ENCODE measurements at regions not wholly inside any gene's neighbourhood (a gene's known extent, or its start where the extent isn't known, plus 50 kb on each side); places are given as distances from the start of the nearest gene placed in this dataset.
A peak's percentile ranks its signal among the peaks of the same experiment; 100 is the strongest.

DNA sequence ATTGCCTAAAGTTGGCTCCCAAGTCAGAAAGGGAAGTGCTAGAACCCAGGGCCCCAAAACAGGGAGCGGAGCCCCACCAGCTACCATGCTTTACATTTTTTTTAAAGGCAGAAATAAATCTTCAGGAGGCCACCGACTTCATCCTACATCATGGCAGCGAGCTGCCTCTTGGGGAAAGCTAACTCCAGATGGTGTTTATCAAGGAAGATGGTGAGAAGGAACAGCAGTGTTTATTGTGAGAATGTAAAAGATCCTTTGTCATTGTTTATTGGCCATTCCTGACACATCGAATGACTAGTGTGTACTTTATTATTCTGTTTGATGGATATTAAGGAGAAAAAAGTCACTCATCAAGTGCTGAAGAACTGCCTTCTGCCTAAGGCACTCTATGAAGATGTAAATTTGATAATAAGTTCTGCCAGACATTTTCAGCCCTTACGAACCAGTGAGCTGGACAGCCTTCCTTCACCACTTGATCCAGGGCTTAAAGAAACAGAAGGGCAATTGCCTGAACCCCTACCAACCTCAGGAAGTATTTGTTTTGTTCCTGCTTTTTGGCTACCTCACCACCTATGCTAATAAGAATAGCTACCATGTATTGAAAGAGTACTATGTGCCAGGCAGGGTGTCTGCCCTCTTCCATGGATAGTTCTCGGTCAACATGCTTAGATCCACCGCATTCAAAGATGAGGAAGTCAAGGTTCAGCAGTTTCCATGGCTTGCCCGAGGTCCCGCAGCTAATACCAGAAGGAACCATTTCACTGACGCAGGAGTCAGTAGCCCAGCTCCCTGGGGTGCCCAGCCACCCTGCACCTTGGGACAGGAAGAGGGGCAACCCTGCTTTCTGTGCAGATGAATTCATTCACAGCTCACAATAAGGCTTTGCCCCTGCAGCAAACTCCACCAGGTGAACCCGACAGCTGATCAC, 194.7 kb upstream of the RREB1 start:
- Histone ChIP-seq H3K4me3 (ENCODE audit: low read length) (no peak overlapping the region), H3K27me3 (ENCODE audit: insufficient read depth, low read length) (no peaks in the 10 kb centered on the region), H3K9me3 (ENCODE audit: low read depth, low read length) (no peaks in the 10 kb centered on the region), H3K4me1 (ENCODE audit: insufficient read depth, low read length) (peaks cover 29% of the 10 kb centered on the region)

GRCh38 chr6:6915219-6915618, 192.5 kb upstream of the RREB1 start:
- Histone ChIP-seq H3K9me3 (ENCODE audit: low read depth, low read length) (no peaks in the 10 kb centered on the region), H3K4me1 (ENCODE audit: insufficient read depth, low read length) (peaks cover 35% of the 10 kb centered on the region), H3K27me3 (ENCODE audit: insufficient read depth, low read length) (no peaks in the 10 kb centered on the region), H3K4me3 (ENCODE audit: low read length) (peak overlapping the region; percentile 17)

DNA sequence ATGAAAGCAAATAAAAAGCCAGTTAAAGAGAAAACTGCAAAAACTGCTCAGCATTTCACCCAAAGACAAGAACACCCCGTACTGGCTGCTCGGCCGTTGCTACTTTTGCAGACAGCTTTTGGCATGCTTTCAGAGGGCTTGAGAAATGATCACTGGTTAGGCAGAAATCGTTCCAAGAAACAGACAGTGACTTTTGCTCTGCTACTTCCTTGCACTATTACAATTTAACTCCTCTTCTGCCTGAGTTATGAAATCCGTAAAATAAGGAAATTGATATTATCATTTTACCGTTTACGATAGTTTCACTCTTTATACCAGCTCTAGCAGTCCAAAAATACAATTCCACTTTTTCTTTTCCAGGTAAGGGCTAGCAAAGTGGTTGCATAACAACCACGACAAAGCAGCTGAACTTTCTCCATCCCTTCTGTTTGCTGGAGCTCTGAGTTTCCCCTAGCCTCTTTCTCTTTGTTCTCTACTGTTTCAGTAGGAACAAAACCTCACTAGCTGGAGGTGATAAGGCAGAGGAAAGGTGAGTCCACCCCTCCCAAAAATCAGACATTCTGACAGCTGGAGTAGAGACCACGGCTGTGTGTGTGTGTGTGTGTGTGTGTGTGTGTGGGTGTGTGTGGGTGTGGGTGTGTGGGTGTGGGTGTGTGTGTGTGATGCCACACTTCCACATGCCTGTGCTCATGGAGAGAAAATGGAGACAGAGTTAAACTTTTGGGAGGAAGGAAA, 191.8 kb upstream of the RREB1 start:
- Histone ChIP-seq H3K27me3 (ENCODE audit: insufficient read depth, low read length) (no peaks in the 10 kb centered on the region), H3K4me1 (ENCODE audit: insufficient read depth, low read length) (peaks cover 35% of the 10 kb centered on the region), H3K4me3 (ENCODE audit: low read length) (peak overlapping the region; percentile 17), H3K9me3 (ENCODE audit: low read depth, low read length) (no peaks in the 10 kb centered on the region)

GRCh38 chr6:6916598-6916997, 191.2 kb upstream of the RREB1 start:
- H3K4me1 ChIP-seq (ENCODE audit: insufficient read depth, low read length): peaks cover 35% of the 10 kb centered on the region
- no peaks in the 10 kb centered on the region for H3K9me3 ChIP-seq (ENCODE audit: low read depth, low read length)
- no peak overlapping the region for H3K4me3 ChIP-seq (ENCODE audit: low read length)
- no peaks in the 10 kb centered on the region for H3K27me3 ChIP-seq (ENCODE audit: insufficient read depth, low read length)

- Histone ChIP-seq H3K9me3 (ENCODE audit: low read depth, low read length) (no peaks in the 10 kb centered on the region), H3K4me1 (ENCODE audit: insufficient read depth, low read length) (peaks cover 26% of the 10 kb centered on the region), H3K27me3 (ENCODE audit: insufficient read depth, low read length) (no peaks in the 10 kb centered on the region), H3K4me3 (ENCODE audit: low read length) (no peak overlapping the region)
Observed at GRCh38 chr6:6918216-6918983, 189.4 kb upstream of the RREB1 start.

GRCh38 chr6:6919173-6919572, 188.6 kb upstream of the RREB1 start:
- peaks cover 26% of the 10 kb centered on the region for H3K4me1 ChIP-seq (ENCODE audit: insufficient read depth, low read length)
- no peaks in the 10 kb centered on the region for H3K27me3 ChIP-seq (ENCODE audit: insufficient read depth, low read length)
- H3K9me3 ChIP-seq (ENCODE audit: low read depth, low read length): no peaks in the 10 kb centered on the region
- no peak overlapping the region for H3K4me3 ChIP-seq (ENCODE audit: low read length)

DNA sequence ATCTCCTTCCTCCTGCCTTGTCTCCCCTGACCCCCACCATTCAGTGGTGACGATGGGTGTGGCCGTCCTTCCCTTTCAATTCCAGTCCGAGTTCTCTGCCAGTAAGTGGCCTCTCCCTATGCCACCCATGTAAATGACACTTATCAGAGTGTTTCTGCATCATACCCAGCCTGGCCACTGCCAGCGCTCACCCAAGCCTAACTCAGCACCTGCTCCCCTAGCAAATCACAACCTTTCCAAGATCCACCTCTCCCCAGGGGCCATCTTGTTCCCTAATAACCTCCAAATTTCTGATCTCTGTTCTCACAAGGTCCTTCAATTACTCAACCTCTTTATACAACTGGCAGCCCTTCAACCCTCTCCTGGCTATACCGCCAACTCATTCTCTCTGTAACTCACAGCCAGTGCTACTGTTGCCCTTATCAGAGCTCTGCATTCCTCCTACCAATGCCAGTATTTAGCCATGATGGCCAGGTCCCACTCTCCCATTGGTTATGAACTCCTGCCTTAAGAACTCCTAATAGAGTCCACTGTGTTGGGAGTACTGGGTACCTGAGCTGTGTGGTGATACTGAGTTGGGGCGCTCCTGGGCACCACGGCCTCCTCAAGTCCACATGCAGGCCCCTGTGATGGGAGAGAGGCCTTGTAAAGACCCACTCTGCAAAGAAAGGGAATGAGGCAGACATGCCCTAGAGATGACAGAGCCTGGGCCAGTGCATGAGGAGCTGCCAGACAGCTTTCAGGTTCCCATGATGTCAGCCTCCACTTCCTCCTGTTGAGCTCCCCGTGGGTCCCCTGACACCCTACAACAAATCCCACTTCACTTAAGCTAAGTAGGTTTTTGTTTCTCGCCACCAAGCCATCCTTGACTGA, 187.4 kb upstream of the RREB1 start:
- no peak overlapping the region for H3K4me3 ChIP-seq (ENCODE audit: low read length)
- no peaks in the 10 kb centered on the region for H3K9me3 ChIP-seq (ENCODE audit: low read depth, low read length)
- H3K27me3 ChIP-seq (ENCODE audit: insufficient read depth, low read length): no peaks in the 10 kb centered on the region
- peaks cover 22% of the 10 kb centered on the region for H3K4me1 ChIP-seq (ENCODE audit: insufficient read depth, low read length)

DNA sequence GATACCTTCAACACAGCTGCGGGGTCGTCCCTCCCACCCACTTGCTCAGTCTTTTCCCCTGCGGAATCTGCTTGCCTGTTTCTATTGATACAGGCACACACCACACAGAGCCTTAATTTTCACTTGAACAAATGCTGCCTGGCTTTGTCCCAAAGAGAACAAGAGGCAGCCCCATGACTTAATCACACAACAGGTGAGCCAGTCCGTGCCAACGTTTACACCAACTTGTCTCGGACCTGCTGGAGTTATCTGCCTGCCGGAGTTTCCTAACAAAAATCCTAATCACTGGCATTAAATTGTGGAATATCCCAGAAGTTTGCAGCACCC, 186.8 kb upstream of the RREB1 start:
- no peaks in the 10 kb centered on the region for H3K9me3 ChIP-seq (ENCODE audit: low read depth, low read length)
- no peaks in the 10 kb centered on the region for H3K27me3 ChIP-seq (ENCODE audit: insufficient read depth, low read length)
- no peak overlapping the region for H3K4me3 ChIP-seq (ENCODE audit: low read length)
- peaks cover 16% of the 10 kb centered on the region for H3K4me1 ChIP-seq (ENCODE audit: insufficient read depth, low read length)

DNA sequence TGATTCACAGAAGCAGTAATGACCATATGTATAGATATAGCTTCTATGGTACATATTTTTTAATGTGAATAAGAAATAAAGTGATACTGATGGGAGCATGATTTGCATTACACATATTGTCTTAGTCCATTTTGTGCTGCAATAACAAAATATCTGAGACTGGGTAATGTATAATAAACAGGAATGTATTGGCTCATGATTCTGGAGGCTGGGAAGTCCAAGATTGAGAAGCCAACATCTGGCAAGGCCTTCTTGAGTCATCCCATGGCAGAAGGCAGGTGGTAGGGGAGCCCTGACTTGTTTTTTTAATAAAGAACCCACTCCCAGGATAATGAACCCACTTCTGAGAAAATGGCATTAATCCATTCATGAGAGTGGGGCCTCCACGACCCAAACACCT, 185.6 kb upstream of the RREB1 start:
- Histone ChIP-seq H3K27me3 (ENCODE audit: insufficient read depth, low read length) (no peaks in the 10 kb centered on the region), H3K9me3 (ENCODE audit: low read depth, low read length) (no peaks in the 10 kb centered on the region), H3K4me3 (ENCODE audit: low read length) (no peak overlapping the region), H3K4me1 (ENCODE audit: insufficient read depth, low read length) (peaks cover 12% of the 10 kb centered on the region)

GRCh38 chr6:6923605-6924004, 184.2 kb upstream of the RREB1 start:
- H3K9me3 ChIP-seq (ENCODE audit: low read depth, low read length): no peaks in the 10 kb centered on the region
- H3K4me3 ChIP-seq (ENCODE audit: low read length): no peak overlapping the region
- peaks cover 20% of the 10 kb centered on the region for H3K4me1 ChIP-seq (ENCODE audit: insufficient read depth, low read length)
- H3K27me3 ChIP-seq (ENCODE audit: insufficient read depth, low read length): no peaks in the 10 kb centered on the region

DNA sequence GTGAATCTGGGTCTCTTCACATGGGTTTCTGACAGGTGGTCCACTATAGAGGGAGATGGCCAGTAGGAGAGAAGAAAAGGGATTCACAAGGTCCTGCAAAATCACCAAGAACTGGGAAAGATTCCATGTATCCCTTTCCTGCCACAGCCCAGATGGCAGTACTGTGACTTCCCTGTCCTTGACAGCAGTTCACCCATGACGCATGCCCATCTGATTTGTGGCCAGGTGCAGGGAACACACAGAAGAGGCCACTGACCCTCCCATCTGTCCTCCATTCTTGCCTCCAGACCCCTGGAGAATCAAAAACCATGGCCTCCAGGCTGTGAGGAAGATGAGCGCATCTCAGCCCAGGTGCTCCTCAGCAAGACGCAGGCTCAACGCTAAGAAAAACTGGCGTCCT, 183.1 kb upstream of the RREB1 start:
- H3K4me1 ChIP-seq (ENCODE audit: insufficient read depth, low read length): peaks cover 19% of the 10 kb centered on the region
- no peak overlapping the region for H3K4me3 ChIP-seq (ENCODE audit: low read length)
- no peaks in the 10 kb centered on the region for H3K9me3 ChIP-seq (ENCODE audit: low read depth, low read length)
- no peaks in the 10 kb centered on the region for H3K27me3 ChIP-seq (ENCODE audit: insufficient read depth, low read length)

DNA sequence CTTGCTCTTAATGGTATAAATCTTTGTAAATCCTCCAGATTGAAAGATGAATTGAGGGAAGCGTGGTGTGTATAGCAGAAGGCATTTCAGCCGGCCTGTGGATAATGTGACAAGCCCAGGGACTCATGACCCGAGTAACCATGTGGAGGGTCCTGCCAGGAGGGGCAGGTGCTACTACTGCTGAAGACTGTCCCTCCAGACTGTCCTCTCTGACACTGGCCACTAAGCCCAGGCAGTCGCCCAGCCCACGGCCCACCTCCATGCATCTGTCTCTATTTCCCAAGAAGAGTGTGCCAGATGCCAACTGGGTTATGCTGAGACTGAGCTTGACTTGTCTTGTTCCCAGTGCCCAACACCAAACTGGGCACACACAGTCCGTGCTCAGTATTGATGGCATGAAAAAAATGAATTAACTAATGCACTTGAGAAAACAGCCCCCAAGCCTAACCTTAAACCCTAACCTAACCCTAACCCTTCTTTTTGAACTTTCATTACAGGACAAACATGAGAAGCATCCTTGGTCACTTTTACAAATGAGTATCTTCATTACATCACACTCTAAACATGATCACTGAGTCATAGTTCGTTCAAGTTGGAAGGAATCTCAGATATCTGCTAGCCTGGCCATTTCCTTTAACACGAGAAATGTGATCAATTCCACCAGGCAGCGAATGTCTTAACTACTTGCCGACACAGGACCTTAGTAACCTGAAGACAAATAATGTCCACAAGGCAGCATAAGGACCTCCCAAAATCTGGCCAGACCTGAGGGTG, 182.2 kb upstream of the RREB1 start:
- Histone ChIP-seq H3K27me3 (ENCODE audit: insufficient read depth, low read length) (no peaks in the 10 kb centered on the region), H3K4me1 (ENCODE audit: insufficient read depth, low read length) (peaks cover 21% of the 10 kb centered on the region), H3K4me3 (ENCODE audit: low read length) (no peak overlapping the region), H3K9me3 (ENCODE audit: low read depth, low read length) (no peaks in the 10 kb centered on the region)

DNA sequence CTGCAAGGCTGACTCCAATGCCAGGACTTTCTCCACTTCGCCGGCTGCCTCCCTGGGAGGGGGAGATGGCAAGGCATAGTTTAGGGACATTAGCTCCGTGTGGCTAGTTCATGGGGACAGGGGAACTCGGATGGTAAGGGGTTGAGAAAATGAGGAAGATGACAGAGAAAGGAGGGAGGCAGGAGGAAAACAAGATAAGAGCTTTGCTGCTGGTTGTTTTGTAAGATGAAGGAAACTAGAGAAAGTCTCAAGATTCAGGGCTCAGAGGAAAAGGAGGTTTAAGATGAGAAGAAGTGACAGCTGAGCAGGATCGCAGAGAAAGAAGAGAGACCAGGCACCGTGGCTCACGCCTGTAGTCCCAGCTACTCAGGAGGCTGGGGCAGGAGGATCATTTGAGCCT, 180.9 kb upstream of the RREB1 start:
- H3K4me3 ChIP-seq (ENCODE audit: low read length): no peak overlapping the region
- no peaks in the 10 kb centered on the region for H3K9me3 ChIP-seq (ENCODE audit: low read depth, low read length)
- H3K4me1 ChIP-seq (ENCODE audit: insufficient read depth, low read length): peaks cover 32% of the 10 kb centered on the region
- H3K27me3 ChIP-seq (ENCODE audit: insufficient read depth, low read length): no peaks in the 10 kb centered on the region

Data from mononuclear cell (primary cell).